ENCODE measurements at regions not wholly inside any gene's neighbourhood (a gene's known extent, or its start where the extent isn't known, plus 50 kb on each side); places are given as distances from the start of the nearest gene placed in this dataset.

- TF ChIP-seq, protein P1, sequence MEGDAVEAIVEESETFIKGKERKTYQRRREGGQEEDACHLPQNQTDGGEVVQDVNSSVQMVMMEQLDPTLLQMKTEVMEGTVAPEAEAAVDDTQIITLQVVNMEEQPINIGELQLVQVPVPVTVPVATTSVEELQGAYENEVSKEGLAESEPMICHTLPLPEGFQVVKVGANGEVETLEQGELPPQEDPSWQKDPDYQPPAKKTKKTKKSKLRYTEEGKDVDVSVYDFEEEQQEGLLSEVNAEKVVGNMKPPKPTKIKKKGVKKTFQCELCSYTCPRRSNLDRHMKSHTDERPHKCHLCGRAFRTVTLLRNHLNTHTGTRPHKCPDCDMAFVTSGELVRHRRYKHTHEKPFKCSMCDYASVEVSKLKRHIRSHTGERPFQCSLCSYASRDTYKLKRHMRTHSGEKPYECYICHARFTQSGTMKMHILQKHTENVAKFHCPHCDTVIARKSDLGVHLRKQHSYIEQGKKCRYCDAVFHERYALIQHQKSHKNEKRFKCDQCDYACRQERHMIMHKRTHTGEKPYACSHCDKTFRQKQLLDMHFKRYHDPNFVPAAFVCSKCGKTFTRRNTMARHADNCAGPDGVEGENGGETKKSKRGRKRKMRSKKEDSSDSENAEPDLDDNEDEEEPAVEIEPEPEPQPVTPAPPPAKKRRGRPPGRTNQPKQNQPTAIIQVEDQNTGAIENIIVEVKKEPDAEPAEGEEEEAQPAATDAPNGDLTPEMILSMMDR (conservative IDR thresholded peaks at IDR 0.05): no peak
- H3K27ac ChIP-seq: no peak overlapping the region
Observed at GRCh38 chr7:54907981-54908380, 110.8 kb upstream of the EGFR start.

GRCh38 chr7:54908760-54909438 is 109.9 kb upstream of the EGFR start:
- no peak overlapping the region for H3K27ac ChIP-seq
- TF ChIP-seq, protein P1 (conservative IDR thresholded peaks at IDR 0.05): no peak

DNA sequence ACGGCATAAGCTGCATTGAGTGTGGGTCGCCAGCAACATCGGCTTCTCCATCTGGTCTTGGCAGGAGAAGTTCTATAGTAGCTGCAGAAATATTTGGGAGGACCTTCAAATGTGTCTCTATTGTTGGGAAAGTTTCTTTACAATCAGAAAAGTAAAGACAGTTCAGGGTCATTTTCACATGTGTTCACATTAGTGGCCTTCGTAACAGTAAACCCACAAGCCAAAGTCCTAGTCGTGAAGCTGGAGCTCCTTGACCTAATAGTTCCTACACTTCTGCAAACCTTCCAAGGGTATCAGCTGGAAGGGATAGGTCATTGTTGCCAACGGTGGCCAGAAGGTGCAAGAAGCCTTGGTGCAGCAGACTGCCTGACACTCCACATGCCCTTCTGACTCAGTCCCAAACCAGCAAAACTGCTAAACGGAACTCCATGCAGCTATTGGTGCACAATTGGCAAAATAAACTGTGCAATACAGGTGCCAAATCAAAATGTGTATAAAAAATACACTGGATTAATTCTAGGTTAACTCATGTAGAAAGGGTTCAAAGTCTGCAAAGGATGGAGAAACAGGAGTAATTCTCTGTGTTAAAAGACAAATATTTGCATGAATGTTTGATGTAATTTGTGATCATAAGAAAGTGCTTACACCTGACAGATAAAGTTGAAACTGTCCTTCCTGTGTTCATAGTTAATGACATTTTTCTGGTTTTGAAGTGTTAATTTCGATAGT is 102.8 kb upstream of the EGFR start:
- TF ChIP-seq, protein P1 (conservative IDR thresholded peaks at IDR 0.05): no peak
- H3K27ac ChIP-seq: no peak overlapping the region

DNA sequence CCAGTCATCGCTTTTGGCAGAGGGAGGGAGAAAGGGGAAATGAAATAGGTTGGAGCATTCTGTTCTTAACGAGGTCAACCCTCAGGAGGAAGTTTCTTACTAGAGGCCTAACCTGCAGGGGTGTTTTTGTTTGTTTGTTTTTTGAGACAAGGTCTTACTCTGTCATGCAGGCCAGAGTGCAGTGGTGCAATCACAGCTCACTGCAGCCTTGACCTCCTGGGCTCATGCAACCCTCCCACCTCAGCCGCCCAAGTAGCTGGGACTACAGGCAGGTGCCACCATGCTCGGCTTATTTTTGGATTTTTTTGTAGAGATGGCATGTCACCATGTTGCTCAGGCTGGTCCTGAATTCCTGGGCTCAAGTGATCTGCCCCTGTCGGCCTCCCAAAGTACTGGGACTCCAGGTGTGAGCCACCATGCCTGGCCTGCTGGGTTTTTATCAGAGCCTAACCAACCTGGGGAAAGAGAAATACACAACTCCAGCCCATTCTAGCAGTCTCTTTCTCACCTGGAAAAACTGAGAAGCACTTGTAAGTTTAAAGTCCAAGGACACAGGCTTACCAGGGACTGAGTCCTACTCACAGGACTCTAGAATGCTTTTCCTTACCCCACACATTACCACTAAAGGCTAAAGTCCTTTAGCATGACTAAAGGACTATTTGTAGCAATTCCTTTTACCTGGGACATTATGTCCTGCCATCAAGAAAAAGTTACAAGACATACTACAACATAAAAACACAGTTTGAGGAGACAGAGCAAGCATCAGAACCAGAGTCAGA is 101.0 kb upstream of the EGFR start:
- no peak overlapping the region for H3K27ac ChIP-seq
- TF ChIP-seq, protein P1 (conservative IDR thresholded peaks at IDR 0.05): no peak

DNA sequence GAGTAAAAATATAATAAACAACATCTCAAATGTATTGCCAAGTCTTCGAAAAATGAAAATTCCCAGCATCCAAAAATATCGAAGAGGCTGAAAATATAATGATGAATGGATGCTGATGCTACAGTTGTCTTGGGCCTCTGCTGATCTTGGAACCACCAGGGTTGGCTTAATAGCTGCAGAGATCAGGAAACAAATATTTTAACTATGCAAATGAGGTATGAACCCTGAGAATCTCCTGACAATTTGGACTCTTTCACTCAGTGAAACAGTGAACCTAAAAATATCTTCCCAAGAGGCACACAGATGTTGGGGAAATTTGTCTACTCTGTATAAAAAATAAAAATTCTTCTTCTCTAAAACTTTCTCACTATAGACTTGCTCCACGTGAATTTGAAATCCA is 97.7 kb upstream of the EGFR start:
- TF ChIP-seq, protein P1 (conservative IDR thresholded peaks at IDR 0.05): no peak

DNA sequence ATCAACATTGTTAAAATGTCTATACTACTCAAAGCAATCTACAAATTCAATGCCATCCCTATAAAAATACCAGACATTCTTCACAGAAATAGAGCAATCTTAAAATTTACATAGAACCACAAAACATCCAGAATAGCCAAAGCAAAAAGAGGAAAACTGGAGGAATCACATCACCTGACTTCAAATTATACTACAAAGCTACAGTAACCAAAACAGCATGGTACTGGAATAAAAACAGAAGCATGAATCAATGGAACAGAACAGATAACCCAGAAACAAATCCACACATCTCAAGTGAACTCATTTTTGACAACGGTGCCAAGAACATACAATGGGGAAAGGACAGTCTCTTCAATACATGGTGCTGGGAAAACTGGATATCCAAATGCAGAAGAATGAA is 87.3 kb upstream of the EGFR start:
- no peak overlapping the region for H3K27ac ChIP-seq
- TF ChIP-seq, protein P1 (conservative IDR thresholded peaks at IDR 0.05): no peak

More for the DNA sequence above, 97.7 kb upstream of the EGFR start:
- H3K27ac ChIP-seq: no peak overlapping the region

Data from VCaP (cell line).